ENCODE measurements at regions not wholly inside any gene's neighbourhood (a gene's known extent, or its start where the extent isn't known, plus 50 kb on each side); places are given as distances from the start of the nearest gene placed in this dataset.
"Not testable (repeated sequence)": the region's sequence is repeated elsewhere in the genome, so short reads cannot be mapped to it uniquely, and the experiment has no call there.

- DNase-seq: peak; percentile 20
These were observed 151.0 kb upstream of the RAB4A start for GRCh38 chr1:229119876-229120275.

- no peak for DNase-seq
These were observed 149.0 kb upstream of the RAB4A start for GRCh38 chr1:229121845-229122436.

DNA sequence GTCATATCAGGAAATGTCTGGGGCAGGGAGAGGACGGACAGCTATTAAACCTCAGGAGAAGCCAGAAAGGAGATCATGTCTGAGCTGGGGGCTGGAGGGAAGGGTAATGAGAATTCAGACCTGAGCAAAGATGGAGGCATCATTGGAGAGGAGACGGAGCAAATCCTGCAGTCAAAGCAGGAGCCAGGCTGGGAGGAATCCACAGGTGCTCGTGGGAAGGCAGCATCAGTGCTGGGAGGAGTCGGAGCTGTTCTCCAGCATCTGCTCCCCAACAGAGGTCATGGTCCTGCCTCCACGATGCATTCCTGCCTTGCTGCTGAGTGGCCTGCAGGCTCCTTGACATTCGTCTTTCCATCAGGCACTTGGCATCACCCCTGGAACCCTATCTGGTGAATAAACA lies 148.3 kb upstream of the RAB4A start:
- no peak for DNase-seq

DNA sequence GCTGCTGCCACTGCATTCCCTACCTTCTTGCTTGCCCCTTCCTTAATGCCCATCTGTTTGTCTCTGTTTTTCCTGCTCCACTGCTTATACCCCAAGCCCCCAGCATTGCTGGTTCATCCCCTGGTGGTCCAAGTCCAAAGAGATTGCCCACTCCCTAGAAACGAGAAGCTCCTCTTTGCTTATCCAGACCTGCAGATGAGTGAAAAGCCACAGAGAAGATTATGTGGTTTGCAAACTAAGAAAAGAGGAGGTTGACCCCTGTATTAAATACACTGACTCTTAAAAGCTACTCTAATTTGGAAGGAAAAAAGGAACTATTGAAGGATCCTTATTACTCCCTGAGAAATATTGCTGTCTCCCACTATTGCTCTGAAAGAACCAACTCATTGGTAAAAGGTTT lies 146.8 kb upstream of the RAB4A start:
- no peak for DNase-seq

DNA sequence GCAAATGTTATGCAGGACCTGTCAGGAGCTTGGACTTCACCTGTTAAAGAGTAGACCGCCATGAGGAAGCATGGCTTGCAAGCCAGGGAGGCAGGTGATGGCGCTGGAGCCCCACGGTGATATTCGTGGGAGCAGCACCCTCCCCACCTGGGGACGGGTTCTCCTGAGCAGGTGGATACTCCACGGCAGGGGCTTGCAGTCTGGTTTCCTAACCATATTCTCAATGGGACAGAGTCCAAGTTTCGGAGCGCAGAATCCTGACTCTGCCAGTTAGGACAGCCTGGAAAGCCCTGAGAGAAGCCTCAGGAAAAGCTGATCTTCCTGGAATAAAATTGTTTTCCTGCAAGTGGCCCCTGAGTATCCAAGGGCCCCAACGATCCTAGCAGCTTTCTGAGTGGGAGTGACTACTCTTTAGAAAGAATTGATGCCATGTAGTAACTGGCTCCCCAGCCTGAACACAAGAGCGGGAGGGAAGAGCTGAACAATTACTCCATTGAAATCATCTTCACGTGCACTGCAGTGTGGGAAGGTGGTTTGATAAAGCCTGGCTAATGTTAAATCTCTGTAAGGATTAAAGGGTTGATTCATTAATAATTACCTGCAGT lies 146.3 kb upstream of the RAB4A start:
- DNase-seq: no peak

DNA sequence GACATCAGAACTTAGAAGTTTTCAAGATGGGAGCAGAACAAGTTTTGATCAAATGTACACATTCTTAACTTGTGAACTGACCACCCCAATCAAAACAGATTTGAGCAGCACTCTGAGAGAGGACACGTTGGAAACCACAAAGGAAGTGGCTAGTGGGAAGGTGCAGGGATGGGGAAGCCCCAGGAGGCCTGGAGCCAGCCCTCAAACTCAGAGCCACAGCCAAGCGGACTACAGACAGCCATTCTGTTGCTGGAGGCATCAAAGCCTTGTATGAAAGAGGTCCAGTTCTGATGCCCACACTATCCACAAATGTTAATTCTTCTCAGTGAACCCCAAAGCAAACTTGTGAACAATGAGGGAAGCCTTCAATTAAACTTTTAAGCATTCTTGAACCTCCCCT lies 143.6 kb upstream of the RAB4A start:
- DNase-seq: peak; percentile 29

DNA sequence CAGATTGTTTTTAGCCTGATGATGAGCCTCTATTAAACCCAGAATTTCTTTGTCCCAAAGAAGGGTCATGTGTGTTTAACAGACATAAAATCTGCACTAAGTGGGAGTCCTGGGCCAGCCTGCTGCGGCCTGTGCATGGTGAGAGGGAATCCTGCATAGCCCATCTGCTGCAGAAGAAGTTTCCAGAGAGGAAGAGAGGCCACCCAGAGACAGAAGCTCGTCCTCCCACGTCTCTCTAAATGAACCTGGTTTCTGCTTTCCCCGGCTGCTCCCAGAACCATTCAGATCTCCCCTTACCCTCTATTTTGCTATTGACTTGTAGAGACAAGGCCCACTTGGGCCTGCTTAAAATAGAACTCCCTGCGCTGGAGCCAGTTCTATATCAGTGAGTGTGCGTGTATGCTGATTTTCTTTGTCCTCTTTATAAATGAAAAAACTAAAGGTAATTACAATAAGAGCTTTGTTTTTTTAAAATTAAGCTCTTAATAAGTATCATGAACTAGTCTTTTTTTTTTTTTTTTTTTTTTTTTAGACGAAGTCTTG lies 142.8 kb upstream of the RAB4A start:
- DNase-seq: no peak

- DNase-seq: no peak
These were observed 141.4 kb upstream of the RAB4A start for GRCh38 chr1:229129301-229130027.

- DNase-seq: no peak
These were observed 140.8 kb upstream of the RAB4A start for GRCh38 chr1:229130028-229130668.

DNA sequence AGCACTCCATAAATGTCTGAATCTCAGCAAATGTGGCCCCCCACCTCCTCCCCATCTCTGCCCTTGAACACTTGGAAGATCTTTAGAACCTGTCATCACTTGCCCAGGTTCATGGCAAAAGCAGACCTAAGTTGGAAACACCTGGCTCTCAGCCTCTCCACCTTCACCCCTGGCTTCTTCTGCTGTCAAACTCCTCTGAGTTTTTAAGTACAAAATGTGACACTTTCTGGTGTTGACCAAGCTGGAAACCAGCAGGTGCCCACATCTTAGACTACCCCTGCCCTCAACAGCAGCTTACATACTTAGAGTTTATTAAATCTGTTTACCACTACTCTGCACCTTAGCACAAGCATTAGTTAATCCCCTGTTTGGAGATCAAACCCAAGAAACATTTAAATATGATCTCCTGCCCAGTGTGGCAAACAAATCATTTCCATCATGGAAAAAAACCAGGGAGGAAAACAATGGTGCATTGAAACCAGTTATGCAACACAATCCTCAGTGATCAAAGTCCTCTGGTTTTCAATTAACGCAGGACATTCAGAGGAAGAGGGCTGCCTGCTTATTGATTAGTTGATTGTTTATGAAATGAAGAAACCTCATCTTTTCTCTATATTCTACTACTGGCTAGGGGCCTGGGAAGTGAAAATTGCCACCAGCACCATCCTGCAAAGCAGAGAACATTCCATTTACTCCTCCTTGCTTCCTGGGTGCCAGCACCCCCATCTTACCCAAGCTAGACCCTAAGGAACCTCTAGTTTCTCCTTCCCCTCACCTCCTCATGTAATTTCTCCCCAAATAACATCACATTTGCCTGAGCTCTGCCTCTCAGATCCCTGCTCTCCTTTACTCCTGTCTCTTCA lies 139.4 kb upstream of the RAB4A start:
- no peak for DNase-seq

DNA sequence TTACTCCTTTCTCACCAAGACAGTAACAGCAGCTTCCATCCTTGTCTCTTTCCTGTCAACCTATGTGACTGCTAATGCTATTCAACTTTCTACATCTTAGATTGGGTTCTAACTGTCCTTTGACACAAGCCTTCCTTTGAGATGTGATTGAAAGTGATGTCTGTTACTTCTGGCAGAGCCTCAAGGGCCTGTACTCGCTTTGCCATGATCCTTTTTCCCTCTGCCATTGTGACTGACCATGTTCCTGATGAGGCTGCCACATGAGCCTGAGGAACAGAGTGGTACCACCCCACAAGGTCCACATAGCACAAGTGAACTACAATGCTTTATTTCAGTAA lies 138.8 kb upstream of the RAB4A start:
- no peak for DNase-seq

GRCh38 chr1:229132706-229133105 lies 138.2 kb upstream of the RAB4A start:
- no peak for DNase-seq

DNA sequence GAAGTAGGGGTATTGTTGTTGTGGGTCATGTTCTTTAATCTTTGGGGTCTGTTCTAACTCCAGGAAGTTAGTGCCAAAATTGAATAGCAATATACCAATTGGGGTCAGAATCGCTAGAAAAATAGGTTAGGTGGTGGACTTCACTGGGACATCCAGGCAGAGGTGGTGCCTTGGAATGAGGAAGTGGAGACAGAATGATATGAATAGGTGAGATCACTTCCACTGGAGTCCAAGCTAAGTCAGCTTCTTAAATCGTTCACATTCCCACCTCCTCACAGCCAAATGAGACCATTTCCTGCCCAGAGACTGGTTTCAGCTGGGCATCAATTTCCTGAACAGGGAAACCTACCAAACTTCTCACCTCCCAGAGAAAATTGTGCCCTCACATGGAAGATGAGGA lies 137.8 kb upstream of the RAB4A start:
- DNase-seq: no peak

GRCh38 chr1:229133811-229134210 lies 137.1 kb upstream of the RAB4A start:
- no peak for DNase-seq

GRCh38 chr1:229134381-229135217 lies 136.3 kb upstream of the RAB4A start:
- DNase-seq: not testable (repeated sequence)

DNA sequence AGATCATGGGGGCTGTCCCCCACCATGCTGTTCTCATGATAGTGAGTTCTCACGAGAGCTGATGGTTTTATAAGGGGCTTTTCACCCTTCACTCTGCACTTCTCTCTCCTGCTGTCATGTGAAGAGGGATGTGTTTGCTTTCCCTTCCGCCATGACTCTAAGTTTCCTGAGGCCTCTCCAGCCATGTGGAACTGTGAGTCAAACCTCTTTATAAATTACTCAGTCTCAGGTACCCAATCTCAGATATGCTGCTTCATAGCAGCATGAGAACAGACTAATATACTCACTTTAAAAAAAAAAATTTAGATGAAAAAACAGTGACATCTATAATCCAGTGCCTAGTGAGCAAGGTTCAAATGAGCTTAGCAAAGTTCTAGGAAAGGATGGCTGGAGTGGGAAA lies 135.1 kb upstream of the RAB4A start:
- no peak for DNase-seq

DNA sequence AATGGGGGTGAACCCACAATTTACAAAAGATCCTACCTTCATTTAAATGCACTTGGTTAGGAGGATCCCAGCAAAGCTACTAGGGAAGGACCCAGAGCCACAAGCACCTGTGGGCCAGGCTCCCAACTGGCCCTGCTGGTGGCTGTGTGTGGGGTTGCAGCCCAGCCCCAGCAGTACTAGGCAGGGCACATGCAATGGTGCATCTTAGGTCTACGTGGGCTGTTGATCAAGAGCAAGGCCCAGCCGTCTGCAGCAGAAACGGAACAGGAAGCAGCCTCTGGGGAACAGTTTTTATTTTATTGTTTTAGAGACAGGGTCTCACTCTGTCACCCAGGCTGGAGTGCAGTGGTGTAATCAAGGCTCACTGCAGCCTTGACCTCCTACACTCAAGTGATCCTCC lies 134.1 kb upstream of the RAB4A start:
- DNase-seq: no peak

GRCh38 chr1:229137271-229137670 lies 133.6 kb upstream of the RAB4A start:
- DNase-seq: no peak

DNA sequence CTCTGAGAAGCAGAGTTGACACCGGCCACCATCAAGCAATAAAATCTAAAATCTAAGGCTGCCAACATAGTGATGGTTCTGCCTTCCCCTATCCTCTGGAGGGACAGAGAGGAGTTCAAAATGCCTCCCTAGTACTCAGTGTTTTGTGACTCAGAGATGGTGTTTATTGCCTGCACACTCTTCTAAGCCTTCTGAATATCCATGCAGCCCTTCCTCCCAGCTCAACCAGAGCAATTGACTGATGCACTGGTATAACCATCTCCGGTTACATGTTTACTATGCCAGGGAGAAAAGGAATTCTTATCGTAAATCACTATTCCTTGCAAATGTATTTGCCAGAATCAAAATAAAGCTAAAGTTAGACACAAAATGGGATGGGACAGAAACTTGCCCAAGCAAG lies 132.9 kb upstream of the RAB4A start:
- DNase-seq: no peak

GRCh38 chr1:229139331-229140118 lies 131.4 kb upstream of the RAB4A start:
- DNase-seq: no peak

DNA sequence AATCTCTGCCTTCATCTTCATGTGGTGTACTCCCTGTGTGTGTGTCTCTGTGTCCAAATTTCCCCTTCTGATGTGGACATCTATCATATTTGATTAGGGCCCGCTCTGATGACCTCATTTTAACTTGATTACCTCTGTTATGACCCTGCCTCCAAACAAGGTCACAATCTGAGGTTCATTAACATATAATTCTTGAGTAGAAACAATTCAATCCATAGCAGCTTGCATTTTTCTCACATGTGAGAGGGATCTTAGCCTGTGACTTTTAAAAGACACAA lies 130.9 kb upstream of the RAB4A start:
- DNase-seq: no peak

Data from EL (cell line).